ENCODE measurements at regions not wholly inside any gene's neighbourhood (a gene's known extent, or its start where the extent isn't known, plus 50 kb on each side); places are given as distances from the start of the nearest gene placed in this dataset.

DNA sequence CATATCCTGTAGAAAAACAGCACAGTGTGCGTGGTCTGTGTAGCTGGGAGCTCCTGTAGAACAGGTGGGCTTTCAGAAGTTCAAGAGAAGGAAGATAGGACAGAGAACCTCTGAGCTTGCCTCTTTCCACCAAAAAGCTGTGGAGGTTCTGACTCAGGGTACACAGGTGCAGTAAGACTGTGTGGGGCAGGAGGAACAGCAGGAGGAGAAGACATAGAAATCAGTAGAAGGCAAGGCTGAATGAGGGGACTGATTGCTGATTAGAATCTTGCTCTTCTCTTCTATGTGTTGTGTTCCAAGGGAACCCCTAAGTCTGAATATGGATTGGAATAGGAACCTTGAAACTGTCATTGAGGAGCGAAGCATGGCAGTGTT is 122.7 kb downstream of the AKAP11 start:
- TF ChIP-seq BHLHE40 (IDR thresholded peaks at IDR 0.05; ENCODE audit: borderline replicate concordance) (no peak), TARDBP (IDR thresholded peaks at IDR 0.05) (no peak), ELF4 (IDR thresholded peaks at IDR 0.05) (no peak), SUZ12 (IDR thresholded peaks at IDR 0.05) (no peak), ZNF384 (IDR thresholded peaks at IDR 0.05) (no peak), FOXA1 (IDR thresholded peaks at IDR 0.05) (no peak), CTBP1 (IDR thresholded peaks at IDR 0.05; ENCODE audit: borderline replicate concordance) (no peak), SP1 (IDR thresholded peaks at IDR 0.05) (no peak), NFRKB (IDR thresholded peaks at IDR 0.05) (no peak), FOXM1 (IDR thresholded peaks at IDR 0.05; ENCODE audit: borderline replicate concordance) (no peak), FOXK2 (IDR thresholded peaks at IDR 0.05) (no peak), L3MBTL2 (conservative IDR thresholded peaks at IDR 0.05) (no peak), LEF1 (IDR thresholded peaks at IDR 0.05; ENCODE audit: borderline replicate concordance) (no peak)

Data from HEK293T (cell line).